Glomerular visceral epithelial cell (primary cell): ENCODE measurements at regions not wholly inside any gene's neighbourhood (a gene's known extent, or its start where the extent isn't known, plus 50 kb on each side); places are given as distances from the start of the nearest gene placed in this dataset.
"Not testable (repeated sequence)": the region's sequence is repeated elsewhere in the genome, so short reads cannot be mapped to it uniquely, and the experiment has no call there.

Experiments
- DNase-seq: peaks from one replicate; pipeline ENCODE4 v3.0.0-alpha.2; 2016; ENCODE audit errors: extremely low spot score

GRCh38 chr21:10428981-10429534 lies 92.3 kb upstream of the TPTE start:
- not testable (repeated sequence) for DNase-seq

DNA sequence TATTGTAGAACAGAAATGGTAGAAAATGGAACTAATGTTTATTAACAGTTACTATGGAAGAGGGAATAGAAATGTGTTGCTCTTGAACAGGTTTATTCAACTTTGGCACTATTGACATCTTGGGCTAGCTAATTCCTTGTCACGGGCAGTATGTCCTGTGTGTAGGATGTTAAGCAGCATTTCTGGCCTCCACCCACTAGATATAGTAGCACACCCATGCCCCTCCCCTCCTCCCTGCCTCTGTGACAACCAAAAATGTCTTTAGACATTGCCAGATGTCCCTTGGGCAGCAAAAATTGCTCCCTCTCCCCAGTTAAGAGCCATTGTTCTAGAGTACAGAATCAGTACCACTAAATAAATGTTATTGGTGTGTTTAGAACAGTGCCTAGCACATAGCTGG lies 91.4 kb upstream of the TPTE start:
- DNase-seq, result no peak

DNA sequence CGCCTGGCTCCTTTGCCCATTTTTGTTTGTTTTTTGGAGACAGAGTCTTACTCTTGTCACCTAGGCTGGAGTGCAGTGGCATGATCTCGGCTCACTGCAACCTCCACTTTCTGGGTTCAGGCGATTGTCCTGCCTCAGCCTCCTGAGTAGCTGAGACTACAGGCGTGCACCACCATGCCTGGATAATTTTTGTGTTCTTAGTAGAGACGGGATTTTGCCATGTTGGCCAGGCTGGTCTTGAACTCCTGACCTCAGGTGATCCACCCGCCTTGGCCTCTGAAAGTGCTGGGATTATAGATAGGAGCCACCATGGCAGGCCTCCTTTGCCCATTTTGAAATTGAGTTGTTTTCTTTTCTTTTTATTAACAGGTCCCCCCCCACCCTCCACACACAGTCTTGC lies 89.4 kb upstream of the TPTE start:
- DNase-seq, result not testable (repeated sequence)

- DNase-seq, result not testable (repeated sequence)
Observed at GRCh38 chr21:10432456-10432855, 88.9 kb upstream of the TPTE start.

GRCh38 chr21:10437977-10438376 lies 83.4 kb upstream of the TPTE start:
- not testable (repeated sequence) for DNase-seq

DNA sequence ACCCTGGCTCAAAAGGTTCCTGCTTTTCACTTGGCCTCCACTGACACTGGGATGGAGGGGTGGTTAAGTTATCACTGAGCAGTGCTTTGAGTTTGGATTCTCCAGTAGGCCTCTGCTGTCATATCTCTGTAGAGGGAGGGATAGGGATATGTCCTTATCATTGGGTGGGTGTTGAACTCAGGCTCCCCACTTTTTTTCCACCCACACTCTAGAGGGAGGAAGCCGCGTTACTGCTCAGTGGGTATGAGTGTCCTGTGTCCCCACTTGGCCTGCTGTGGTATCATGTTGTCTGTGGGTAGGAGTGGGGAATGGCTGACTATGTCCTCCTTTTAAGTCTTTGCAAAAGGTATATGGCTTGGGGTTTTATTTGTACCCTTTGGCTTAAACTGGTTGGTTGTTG lies 80.7 kb upstream of the TPTE start:
- not testable (repeated sequence) for DNase-seq

DNA sequence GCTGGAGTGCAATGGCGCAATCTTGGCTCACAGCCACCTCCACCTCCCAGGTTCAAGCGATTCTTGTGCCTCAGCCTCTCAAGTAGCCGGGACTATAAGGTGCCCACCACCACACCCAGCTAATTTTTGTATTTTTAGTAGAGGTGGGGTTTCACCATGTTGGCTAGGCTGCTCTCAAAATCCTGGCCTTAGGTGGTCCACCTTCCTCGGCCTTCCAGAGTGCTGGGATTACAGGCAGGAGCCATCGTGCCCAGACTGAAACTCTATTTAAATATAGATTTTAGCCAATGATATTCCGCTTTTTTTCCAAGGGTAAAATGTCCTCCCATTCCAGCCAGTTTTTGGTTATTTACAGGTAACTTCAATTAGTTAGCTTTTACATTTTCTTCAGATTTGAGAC lies 79.4 kb upstream of the TPTE start:
- not testable (repeated sequence) for DNase-seq

GRCh38 chr21:10445685-10446084 lies 75.7 kb upstream of the TPTE start:
- DNase-seq, result not testable (repeated sequence)

DNA sequence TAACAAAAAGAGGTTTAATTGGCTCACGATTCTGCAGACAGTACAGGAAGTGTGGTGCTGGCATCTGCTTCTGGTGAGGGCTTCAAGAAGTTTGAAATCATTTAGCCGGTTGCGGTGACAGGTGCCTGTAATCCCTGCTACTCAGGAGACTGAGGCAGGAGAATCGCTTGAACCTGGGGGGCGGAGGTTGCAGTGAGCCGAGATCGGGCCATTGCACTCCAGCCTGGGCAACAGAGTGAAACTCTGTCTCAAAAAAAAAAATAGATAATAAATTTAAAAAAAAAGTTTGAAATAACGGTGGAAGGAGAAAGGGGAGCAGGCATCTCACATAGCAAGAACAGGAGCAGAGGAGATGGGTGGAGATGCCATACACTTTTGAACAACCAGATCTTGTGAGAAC lies 71.9 kb upstream of the TPTE start:
- not testable (repeated sequence) for DNase-seq

DNA sequence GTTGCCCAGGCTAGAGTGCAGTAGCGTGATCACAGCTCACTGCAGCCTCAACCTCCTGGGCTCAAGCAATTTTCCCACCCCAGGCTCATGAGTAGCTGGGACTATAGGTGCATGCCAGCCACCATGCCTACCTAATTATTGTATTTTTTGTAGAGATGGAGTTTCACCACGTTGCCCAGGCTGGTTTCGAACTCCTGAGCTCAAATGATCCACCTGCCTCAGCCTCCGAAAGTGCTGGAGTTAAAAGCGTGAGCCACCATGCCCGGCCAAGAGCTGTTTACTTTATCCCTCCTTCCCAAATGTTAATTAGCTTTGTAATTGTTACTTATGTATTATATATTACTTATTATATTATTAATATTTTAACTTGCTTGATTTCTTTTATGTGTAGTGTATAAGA lies 70.1 kb upstream of the TPTE start:
- not testable (repeated sequence) for DNase-seq

DNA sequence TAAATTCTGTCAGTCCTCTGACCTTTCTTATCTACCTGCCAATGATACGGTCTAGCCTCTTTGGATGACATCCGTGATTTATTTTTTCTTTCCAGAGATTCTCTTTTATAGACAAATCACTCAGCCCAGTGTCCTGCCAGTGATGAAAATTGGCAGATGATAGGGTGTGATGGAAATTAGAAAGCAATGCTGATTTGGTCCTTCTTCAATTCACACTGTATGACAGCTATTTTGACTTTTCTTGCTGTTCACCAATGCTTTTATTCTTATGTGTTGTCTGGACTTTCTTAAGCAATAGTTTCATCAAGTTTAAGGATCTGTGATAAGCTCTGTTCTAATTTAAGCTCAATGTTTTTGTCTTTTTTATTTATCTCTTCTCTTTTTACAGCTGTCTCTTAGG lies 63.6 kb upstream of the TPTE start:
- not testable (repeated sequence) for DNase-seq

GRCh38 chr21:10460957-10461356 lies 60.4 kb upstream of the TPTE start:
- DNase-seq, result not testable (repeated sequence)

DNA sequence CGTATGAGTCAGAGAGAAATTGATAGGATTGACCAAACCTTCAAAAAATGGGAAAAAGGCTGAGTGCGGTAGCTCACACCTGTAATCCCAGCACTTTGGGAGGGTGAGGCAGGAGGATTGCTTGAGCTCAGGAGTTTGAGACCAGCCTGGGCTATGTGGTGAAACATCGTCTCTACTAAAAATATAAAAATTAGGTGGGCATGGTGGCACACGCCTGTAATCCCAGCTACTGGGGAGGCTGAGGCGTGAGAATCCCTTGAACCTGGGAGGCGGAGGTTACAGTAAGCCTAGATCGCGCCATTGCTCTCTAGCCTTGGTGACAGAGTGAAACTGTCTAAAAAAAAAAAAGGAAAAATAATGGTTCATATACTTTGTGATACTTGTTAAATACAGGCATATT lies 59.9 kb upstream of the TPTE start:
- DNase-seq, result not testable (repeated sequence)

DNA sequence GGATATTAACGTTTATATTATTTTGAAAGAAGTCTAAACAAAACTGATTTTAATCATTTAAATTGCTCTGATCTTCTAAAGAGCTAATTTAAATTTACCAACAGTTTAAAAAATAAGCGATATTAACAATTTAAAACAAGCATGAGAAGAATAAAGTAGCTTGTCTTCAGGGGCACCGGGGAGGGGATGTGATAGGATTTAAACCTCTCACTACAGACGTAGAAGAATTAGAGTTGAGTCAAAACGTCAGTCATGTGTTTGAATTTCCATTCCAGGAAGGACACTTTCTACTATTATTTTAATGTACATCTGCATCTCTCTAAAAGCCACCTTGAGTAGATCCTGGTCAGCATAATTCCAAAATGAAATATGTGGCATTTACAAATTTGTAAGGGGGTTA lies 58.2 kb upstream of the TPTE start:
- no peak for DNase-seq

DNA sequence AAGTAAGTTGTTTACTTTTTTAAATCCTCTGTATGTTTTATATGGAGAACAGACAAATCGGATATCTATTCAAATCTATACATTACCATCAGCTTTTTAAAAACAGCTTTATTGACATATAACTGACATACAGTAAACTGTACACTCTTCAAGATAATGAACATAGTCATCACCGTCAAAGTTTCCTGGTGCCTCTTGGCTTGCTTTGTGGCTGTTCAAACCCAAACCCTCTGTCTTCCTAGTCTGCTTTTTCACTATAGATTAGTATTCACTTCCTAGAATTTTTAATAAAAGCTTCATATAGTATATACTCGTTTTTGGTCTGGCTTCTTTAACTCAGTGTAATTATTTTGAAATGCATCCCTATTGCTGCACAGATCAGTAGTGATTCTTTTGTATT lies 56.4 kb upstream of the TPTE start:
- DNase-seq, result no peak

DNA sequence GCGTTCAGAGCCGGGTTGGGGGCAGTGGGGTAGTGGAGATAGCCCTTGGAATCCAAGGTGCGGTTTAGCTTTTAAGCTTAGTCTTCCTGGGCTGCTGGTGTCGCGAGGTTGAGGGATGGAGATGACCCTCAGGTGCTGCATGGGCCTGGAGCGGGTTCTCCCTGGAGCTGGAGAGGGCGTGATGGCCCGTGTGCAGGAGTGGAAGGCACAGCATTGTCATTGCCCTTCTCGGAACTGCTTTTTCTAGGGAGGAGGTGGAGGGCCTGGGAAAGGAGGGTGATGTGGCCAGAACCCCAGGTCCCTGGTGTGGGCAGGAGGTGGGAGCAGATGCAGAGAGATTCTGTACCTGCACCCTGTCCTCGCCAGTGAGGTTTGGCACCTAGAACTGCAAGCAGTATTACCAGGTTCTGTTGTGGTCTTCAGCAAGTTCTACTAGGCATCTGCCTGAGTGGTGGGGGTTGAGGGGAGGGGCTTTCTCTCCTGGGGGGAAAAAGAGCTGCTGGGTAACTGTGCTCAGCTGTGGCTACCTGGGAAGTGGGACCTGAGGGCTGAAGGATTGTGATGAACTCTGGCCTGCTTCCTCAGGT lies 55.8 kb upstream of the TPTE start:
- DNase-seq, result not testable (repeated sequence)

DNA sequence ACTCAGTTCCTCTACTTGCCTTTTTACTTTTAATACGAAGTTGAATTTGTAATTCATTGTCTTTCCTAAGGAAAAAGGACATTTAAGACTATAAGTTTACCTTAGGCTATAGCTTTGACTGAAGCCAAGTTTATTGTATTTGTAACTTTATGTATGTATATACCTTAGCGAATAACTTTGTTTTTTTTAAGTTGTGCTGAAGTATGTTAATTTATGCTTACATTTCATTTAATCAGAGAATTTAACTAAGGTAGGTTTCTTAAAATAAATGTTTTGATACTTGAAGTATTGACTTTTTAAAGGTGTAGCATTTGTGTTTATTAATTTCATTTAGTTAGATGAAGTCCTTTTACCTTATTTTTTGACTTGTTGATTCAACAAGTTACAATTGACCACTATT lies 55.2 kb upstream of the TPTE start:
- DNase-seq, result no peak
